Pancreas (tissue), 10 donors: ENCODE measurements at regions not wholly inside any gene's neighbourhood (a gene's known extent, or its start where the extent isn't known, plus 50 kb on each side); places are given as distances from the start of the nearest gene placed in this dataset.

Experiments
- ATAC-seq, 4 donors: fragments of 200-7000 bp; cut with Tn5 transposase; one replicate each; pipeline versions ENCODE4 v1.8.0 to v1.9.1; 2020; ENCODE audit warnings: mild to moderate bottlenecking in 4 of 4, moderate library complexity in 4 of 4
- DNase-seq, 6 donors: peaks; one replicate each; pipeline ENCODE4 v3.0.0-alpha.2; 2020
- FAIRE-seq: peaks from 2 replicates; lab custom pipeline; 2012; peaks lifted over from hg19 to GRCh38; lab: Jason Lieb, UNC
- H3K27ac ChIP-seq, 4 donors: fragments of 200-600 bp; sonication (generic); 1 replicate in 3 of 4; 2 replicates in 1 of 4; pipeline versions ENCODE4 v1.5.0 to v1.8.0; 2020
- H3K27me3 ChIP-seq, 4 donors: fragments of 200-600 bp; one replicate each; pipeline ENCODE4 v1.8.0; 2021
- H3K36me3 ChIP-seq, 3 donors: fragments of 200-600 bp; sonication (generic) in 1 of 3; one replicate each; pipeline versions ENCODE4 v1.5.0 to v1.8.0; 2020 to 2021
- H3K4me1 ChIP-seq, 3 donors: fragments of 200-600 bp; one replicate each; pipeline ENCODE4 v1.8.0; 2021
- H3K4me3 ChIP-seq, 4 donors: fragments of 200-600 bp; sonication (generic) in 2 of 4; one replicate each; pipeline versions ENCODE4 v1.5.0 to v1.8.0; 2020 to 2021
- H3K9me3 ChIP-seq, 4 donors: fragments of 200-600 bp; one replicate each; pipeline ENCODE4 v1.8.0; 2021
- WGBS, 2 donors: extraction: QIAGEN DNeasy Blood & Tissue Kit; methylation state at CpG; one replicate each; pipeline ENCODE4 v1.1.7; 2013; 5-methylcytosine and 5-hydroxymethylcytosine counted together
- intact Hi-C, 3 donors: fragments of 100-400 bp; cut with DNase I; formaldehyde crosslinking; loops; one replicate each; pipeline versions ENCODE4 v1.11.1 to v1.14.2; 2022
- TF ChIP-seq, protein P1 (sequence below), 4 donors: fragments of 200-600 bp; sonication (generic) in 3 of 4; IDR thresholded peaks; one replicate each; pipeline versions ENCODE4 v1.5.0 to v1.8.0; 2021; ENCODE audit warnings: antibody characterized with exemption in 4 of 4
- donor health status: healthy with polysubstance abuse.
- donor health status: DM: no; HTN: no; CAD: no; lungs with moderate emphysema.
- donor health status: DM: no; HTN: no; CAD: no.
- donor health status: control.
- donor health status: control.
- donor health status: Bipolar disorder and iron deficiency.
- donor health status: DM: yes; HTN: yes; CAD: no.
- donor health status: DM: no; HTN: no; CAD: no.
- donor health status: DM: no; HTN: no; CAD: no.
- donor health status: DM: yes; HTN: yes; CAD: no.

DNA sequence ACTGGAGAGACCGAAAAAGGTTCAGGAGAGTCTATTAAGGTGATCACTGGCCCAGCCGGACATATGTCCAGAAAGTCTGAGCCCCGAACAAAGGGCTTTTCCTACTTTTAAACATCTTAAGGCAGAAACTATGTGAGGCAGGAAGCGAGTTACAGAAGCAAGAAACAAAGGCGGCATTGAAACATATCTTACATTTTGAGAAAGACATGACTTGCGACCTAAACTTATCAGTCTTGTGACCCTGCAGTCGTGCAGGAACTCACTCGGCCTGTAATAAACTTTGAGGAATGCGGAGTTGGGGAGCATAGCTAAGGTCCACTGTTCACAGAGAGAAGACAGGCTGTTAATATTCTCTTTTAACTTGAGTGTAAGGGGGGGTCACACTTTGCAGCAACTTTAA, 158.7 kb downstream of the TBX22 start:
- intact Hi-C loops, result no loop called here
- no peaks in the 10 kb centered on the region for H3K4me1 ChIP-seq
- H3K36me3 ChIP-seq, result no peaks in the 10 kb centered on the region
- ATAC-seq (no peak), FAIRE-seq (no peak), DNase-seq (no peak)
- no peaks in the 10 kb centered on the region for H3K27me3 ChIP-seq
- 53 to 57% methylated on average over 9 of the region's 9 CpGs for WGBS, 2 donors
- H3K27ac ChIP-seq, result no peak overlapping the region
- H3K9me3 ChIP-seq, result no peaks in the 10 kb centered on the region
- H3K4me3 ChIP-seq, result no peak overlapping the region
- TF ChIP-seq, protein P1, sequence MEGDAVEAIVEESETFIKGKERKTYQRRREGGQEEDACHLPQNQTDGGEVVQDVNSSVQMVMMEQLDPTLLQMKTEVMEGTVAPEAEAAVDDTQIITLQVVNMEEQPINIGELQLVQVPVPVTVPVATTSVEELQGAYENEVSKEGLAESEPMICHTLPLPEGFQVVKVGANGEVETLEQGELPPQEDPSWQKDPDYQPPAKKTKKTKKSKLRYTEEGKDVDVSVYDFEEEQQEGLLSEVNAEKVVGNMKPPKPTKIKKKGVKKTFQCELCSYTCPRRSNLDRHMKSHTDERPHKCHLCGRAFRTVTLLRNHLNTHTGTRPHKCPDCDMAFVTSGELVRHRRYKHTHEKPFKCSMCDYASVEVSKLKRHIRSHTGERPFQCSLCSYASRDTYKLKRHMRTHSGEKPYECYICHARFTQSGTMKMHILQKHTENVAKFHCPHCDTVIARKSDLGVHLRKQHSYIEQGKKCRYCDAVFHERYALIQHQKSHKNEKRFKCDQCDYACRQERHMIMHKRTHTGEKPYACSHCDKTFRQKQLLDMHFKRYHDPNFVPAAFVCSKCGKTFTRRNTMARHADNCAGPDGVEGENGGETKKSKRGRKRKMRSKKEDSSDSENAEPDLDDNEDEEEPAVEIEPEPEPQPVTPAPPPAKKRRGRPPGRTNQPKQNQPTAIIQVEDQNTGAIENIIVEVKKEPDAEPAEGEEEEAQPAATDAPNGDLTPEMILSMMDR (IDR thresholded peaks at IDR 0.05), result no peak

DNA sequence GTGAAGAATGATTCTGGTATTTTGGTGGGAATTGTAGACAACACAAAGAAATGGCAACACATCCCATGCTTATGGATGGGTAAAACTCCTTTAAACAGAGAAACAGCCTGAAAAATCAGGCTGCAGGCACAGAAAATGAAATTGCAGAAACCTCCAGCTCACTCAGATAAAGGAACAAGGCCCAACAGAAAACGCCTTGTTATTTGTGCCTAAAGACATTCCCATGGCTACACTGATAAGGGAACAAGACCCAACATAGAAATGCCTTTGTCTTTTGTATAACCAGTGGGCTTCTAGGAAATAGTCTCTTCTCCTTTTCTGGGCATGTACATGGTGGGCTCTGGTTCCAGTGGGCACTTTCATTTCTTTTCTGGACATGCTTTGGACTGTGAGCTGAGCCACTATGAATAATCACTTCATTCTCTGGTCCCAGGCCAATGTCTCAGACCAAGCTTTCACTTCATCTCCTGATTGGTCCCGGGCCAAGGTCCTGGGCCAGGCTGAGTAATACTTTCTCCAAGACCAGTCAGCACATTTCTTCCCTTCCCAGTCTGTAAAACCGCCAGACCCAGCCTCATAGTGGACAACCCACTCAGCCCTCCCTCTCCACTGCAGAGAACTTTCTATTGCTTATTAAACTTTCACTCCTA, 160.5 kb downstream of the TBX22 start:
- Histone ChIP-seq H3K36me3 (no peaks in the 10 kb centered on the region), H3K27me3 (no peaks in the 10 kb centered on the region), H3K27ac (no peak overlapping the region), H3K4me1 (no peaks in the 10 kb centered on the region), H3K9me3 (no peaks in the 10 kb centered on the region), H3K4me3 (no peak overlapping the region)
- ATAC-seq (peak in 1 of 4 donors; percentile 27), DNase-seq (peak in 3 of 6 donors; percentile 10 to 18 (median 15)), FAIRE-seq (no peak)
- intact Hi-C loops, result no loop called here
- TF ChIP-seq, protein P1 (IDR thresholded peaks at IDR 0.05), result no peak
- 25 to 32% methylated on average over 3 of the region's 3 CpGs for WGBS, 2 donors

DNA sequence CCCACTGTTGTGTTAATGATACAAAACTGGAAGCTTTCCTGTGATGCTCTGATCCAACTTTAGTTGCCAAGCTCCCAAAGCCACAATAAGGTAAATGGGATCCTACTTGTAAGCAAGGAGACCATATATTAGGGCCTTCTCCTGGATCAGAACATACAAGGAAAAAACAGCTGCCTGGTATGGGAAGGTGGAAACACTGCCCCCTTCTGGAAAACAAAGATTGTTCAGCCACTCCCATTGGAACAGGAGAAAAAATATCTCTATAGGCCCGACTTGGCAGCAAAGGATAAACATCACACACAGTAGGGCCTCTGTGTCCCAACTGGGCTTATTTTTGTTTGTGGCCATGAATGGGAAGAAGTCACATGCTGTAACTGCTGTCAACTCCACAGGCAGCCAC, 166.5 kb downstream of the TBX22 start:
- 19 to 26% methylated on average over 1 of the region's 1 CpG for WGBS, 2 donors
- no peak for ATAC-seq
- intact Hi-C loops, result no loop called here
- Histone ChIP-seq H3K9me3 (no peaks in the 10 kb centered on the region), H3K4me3 (no peak overlapping the region), H3K36me3 (no peaks in the 10 kb centered on the region), H3K27ac (no peak overlapping the region), H3K27me3 (no peaks in the 10 kb centered on the region), H3K4me1 (no peaks in the 10 kb centered on the region)
- DNase-seq, result no peak
- TF ChIP-seq, protein P1 (IDR thresholded peaks at IDR 0.05), result peak in 1 of 4 donors; percentile 10
- no peak for FAIRE-seq

DNA sequence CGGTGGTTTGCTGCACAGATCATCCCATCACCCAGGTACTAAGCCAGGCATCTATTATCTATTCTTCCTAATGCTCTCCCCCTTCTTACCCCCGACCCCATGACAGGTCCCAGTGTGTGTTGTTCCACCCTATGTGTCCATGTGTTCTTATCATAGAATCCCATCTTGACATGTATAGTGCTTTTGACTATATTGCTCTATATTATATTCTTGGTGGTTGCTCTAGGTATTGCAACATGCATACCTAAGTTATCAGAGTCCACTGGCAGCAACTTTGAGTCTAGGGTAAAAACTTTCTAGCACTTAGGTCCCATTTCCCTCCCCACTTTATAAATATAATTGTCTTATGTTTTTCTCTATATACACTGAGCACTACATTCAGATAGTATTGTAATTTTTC, 170.3 kb downstream of the TBX22 start:
- H3K36me3 ChIP-seq, result no peaks in the 10 kb centered on the region
- DNase-seq, result no peak
- H3K4me3 ChIP-seq, result no peak overlapping the region
- TF ChIP-seq, protein P1 (IDR thresholded peaks at IDR 0.05), result no peak
- H3K27ac ChIP-seq, result no peak overlapping the region
- intact Hi-C loops, result no loop called here
- H3K4me1 ChIP-seq, result no peaks in the 10 kb centered on the region
- no peak for FAIRE-seq
- no peak for ATAC-seq
- no peaks in the 10 kb centered on the region for H3K27me3 ChIP-seq
- H3K9me3 ChIP-seq, result no peaks in the 10 kb centered on the region
- WGBS, 2 donors, result 44 to 54% methylated on average over 2 of the region's 2 CpGs

DNA sequence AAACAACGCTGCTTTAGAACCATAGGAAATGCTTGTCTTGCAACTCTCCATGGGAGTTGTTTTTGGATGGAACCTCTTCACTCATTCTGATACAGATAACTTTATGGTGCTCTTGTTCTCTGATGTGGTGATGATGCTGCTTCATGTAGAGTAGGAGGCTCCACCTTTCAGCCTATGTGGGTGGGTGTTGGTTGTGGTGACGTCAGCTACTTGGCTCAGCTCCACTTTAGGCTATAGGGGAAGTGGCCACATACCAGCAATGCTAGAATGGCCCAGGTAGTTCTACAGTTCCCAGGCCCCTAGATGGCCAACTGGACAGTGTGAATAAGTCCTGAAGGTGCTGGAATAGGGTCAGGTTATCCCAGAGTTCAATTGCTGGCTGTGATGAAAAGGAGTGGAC, 192.1 kb downstream of the TBX22 start:
- H3K9me3 ChIP-seq, result no peaks in the 10 kb centered on the region

More for the DNA sequence above, 192.1 kb downstream of the TBX22 start:
- TF ChIP-seq, protein P1 (IDR thresholded peaks at IDR 0.05), result no peak
- H3K27ac ChIP-seq, result no peak overlapping the region
- H3K27me3 ChIP-seq, result no peaks in the 10 kb centered on the region
- H3K4me1 ChIP-seq, result no peaks in the 10 kb centered on the region
- H3K4me3 ChIP-seq, result no peak overlapping the region
- ATAC-seq, result no peak
- intact Hi-C loops, result no loop called here
- no peaks in the 10 kb centered on the region for H3K36me3 ChIP-seq
- no peak for DNase-seq
- FAIRE-seq, result no peak
- WGBS, 2 donors, result 32 to 49% methylated on average over 2 of the region's 2 CpGs
